DMS114 treated with DMSO at 0.1 percent for 48 hours (cell line): ENCODE measurements at regions not wholly inside any gene's neighbourhood (a gene's known extent, or its start where the extent isn't known, plus 50 kb on each side); places are given as distances from the start of the nearest gene placed in this dataset.
"Not testable (repeated sequence)": the region's sequence is repeated elsewhere in the genome, so short reads cannot be mapped to it uniquely, and the experiment has no call there.

Experiments
- DNase-seq: peaks from one replicate; lab custom pipeline; 2025; ENCODE audit not compliant: unreplicated experiment; lab: John Stamatoyannopoulos, UW

- DNase-seq = no peak
These were observed 146.7 kb upstream of the BNIP2 start for GRCh38 chr15:59835776-59836175.

GRCh38 chr15:59834528-59834927, 145.4 kb upstream of the BNIP2 start:
- no peak for DNase-seq

GRCh38 chr15:59833366-59833765, 144.2 kb upstream of the BNIP2 start:
- DNase-seq = no peak

GRCh38 chr15:59830873-59831272, 141.8 kb upstream of the BNIP2 start:
- DNase-seq = no peak

GRCh38 chr15:59830098-59830497, 141.0 kb upstream of the BNIP2 start:
- no peak for DNase-seq

- no peak for DNase-seq
These were observed 139.7 kb upstream of the BNIP2 start for GRCh38 chr15:59828861-59829260.

GRCh38 chr15:59828263-59828662, 139.1 kb upstream of the BNIP2 start:
- no peak for DNase-seq

GRCh38 chr15:59825901-59826300, 136.8 kb upstream of the BNIP2 start:
- DNase-seq = no peak

GRCh38 chr15:59821286-59821685, 132.2 kb upstream of the BNIP2 start:
- no peak for DNase-seq

- no peak for DNase-seq
These were observed 130.0 kb upstream of the BNIP2 start for GRCh38 chr15:59819092-59819491.

GRCh38 chr15:59818336-59818735, 129.2 kb upstream of the BNIP2 start:
- DNase-seq = no peak

GRCh38 chr15:59817834-59818233, 128.7 kb upstream of the BNIP2 start:
- DNase-seq = no peak

GRCh38 chr15:59817053-59817452, 127.9 kb upstream of the BNIP2 start:
- DNase-seq = no peak

- no peak for DNase-seq
These were observed 125.3 kb upstream of the BNIP2 start for GRCh38 chr15:59814409-59814808.

- no peak for DNase-seq
These were observed 123.8 kb upstream of the BNIP2 start for GRCh38 chr15:59812889-59813288.

GRCh38 chr15:59812250-59812870, 123.2 kb upstream of the BNIP2 start:
- no peak for DNase-seq

- DNase-seq = not testable (repeated sequence)
These were observed 114.3 kb upstream of the BNIP2 start for GRCh38 chr15:59803293-59803966.

- no peak for DNase-seq
These were observed 112.5 kb upstream of the BNIP2 start for GRCh38 chr15:59801649-59802048.

- DNase-seq = no peak
These were observed 109.4 kb upstream of the BNIP2 start for GRCh38 chr15:59798605-59798917.

- no peak for DNase-seq
These were observed 108.9 kb upstream of the BNIP2 start for GRCh38 chr15:59797756-59798604.

- DNase-seq = no peak
These were observed 105.2 kb upstream of the BNIP2 start for GRCh38 chr15:59794229-59794886.

GRCh38 chr15:59792359-59792758, 103.2 kb upstream of the BNIP2 start:
- no peak for DNase-seq
